ENCODE measurements at regions not wholly inside any gene's neighbourhood (a gene's known extent, or its start where the extent isn't known, plus 50 kb on each side); places are given as distances from the start of the nearest gene placed in this dataset.

GRCh38 chr16:63200940-63201339, 1164.7 kb upstream of the CDH8 start:
- DNase-seq (no peak), ATAC-seq (no peak)
- Mint-ChIP-seq H3K27ac (no peak overlapping the region), H3K27me3 (no peaks in the 10 kb centered on the region), H3K36me3 (ENCODE audit: low read depth) (no peaks in the 10 kb centered on the region), H3K4me3 (no peak overlapping the region), H3K4me1 (no peaks in the 10 kb centered on the region), H3K9me3 (ENCODE audit: low read depth) (peaks cover 9% of the 10 kb centered on the region)
- intact Hi-C loops (cut with DNase I, micrococcal nuclease): no loop called here
- ChIA-PET CTCF (no interaction called here), POLR2A (no interaction called here)

GRCh38 chr16:63195336-63195735, 1159.1 kb upstream of the CDH8 start:
- ChIA-PET POLR2A (no interaction called here), CTCF (no interaction called here)
- no peak for ATAC-seq
- Mint-ChIP-seq H3K9me3 (ENCODE audit: low read depth) (peaks cover 15% of the 10 kb centered on the region), H3K27me3 (no peaks in the 10 kb centered on the region), H3K36me3 (ENCODE audit: low read depth) (no peaks in the 10 kb centered on the region), H3K4me1 (no peaks in the 10 kb centered on the region), H3K4me3 (no peak overlapping the region), H3K27ac (no peak overlapping the region)
- DNase-seq: no peak
- intact Hi-C loops (cut with DNase I, micrococcal nuclease): no loop called here

- Mint-ChIP-seq H3K9me3 (ENCODE audit: low read depth) (peaks cover 14% of the 10 kb centered on the region), H3K36me3 (ENCODE audit: low read depth) (no peaks in the 10 kb centered on the region), H3K27ac (no peak overlapping the region), H3K27me3 (no peaks in the 10 kb centered on the region), H3K4me3 (no peak overlapping the region), H3K4me1 (no peaks in the 10 kb centered on the region)
- ChIA-PET POLR2A (no interaction called here), CTCF (no interaction called here)
- intact Hi-C loops (cut with DNase I, micrococcal nuclease): no loop called here
- no peak for ATAC-seq
- no peak for DNase-seq
Observed at GRCh38 chr16:63192980-63193379, 1156.7 kb upstream of the CDH8 start.

GRCh38 chr16:63188086-63188771, 1152.0 kb upstream of the CDH8 start:
- Mint-ChIP-seq H3K9me3 (ENCODE audit: low read depth) (peaks cover 26% of the 10 kb centered on the region), H3K36me3 (ENCODE audit: low read depth) (no peaks in the 10 kb centered on the region), H3K4me3 (no peak overlapping the region), H3K27ac (no peak overlapping the region), H3K4me1 (no peaks in the 10 kb centered on the region), H3K27me3 (no peaks in the 10 kb centered on the region)
- intact Hi-C loops (cut with DNase I, micrococcal nuclease): no loop called here
- ChIA-PET CTCF (no interaction called here), POLR2A (no interaction called here)
- no peak for ATAC-seq
- DNase-seq: no peak

- intact Hi-C loops (cut with DNase I, micrococcal nuclease): no loop called here
- POLR2A ChIA-PET: no interaction called here
- no peaks in the 10 kb centered on the region for H3K4me1 Mint-ChIP-seq
- H3K9me3 Mint-ChIP-seq (ENCODE audit: low read depth): peaks cover 31% of the 10 kb centered on the region
- CTCF ChIA-PET: no interaction called here
- DNase-seq (no peak), ATAC-seq (no peak)
- no peak overlapping the region for H3K27ac Mint-ChIP-seq
- no peak overlapping the region for H3K4me3 Mint-ChIP-seq
- no peaks in the 10 kb centered on the region for H3K36me3 Mint-ChIP-seq (ENCODE audit: low read depth)
- H3K27me3 Mint-ChIP-seq: no peaks in the 10 kb centered on the region
Observed at GRCh38 chr16:63187638-63188037, 1151.4 kb upstream of the CDH8 start.

- H3K36me3 Mint-ChIP-seq (ENCODE audit: low read depth): no peaks in the 10 kb centered on the region
- ATAC-seq (no peak), DNase-seq (no peak)
- intact Hi-C loops (cut with DNase I, micrococcal nuclease): no loop called here
- no peak overlapping the region for H3K4me3 Mint-ChIP-seq
- H3K27me3 Mint-ChIP-seq: no peaks in the 10 kb centered on the region
- peaks cover 36% of the 10 kb centered on the region for H3K9me3 Mint-ChIP-seq (ENCODE audit: low read depth)
- H3K4me1 Mint-ChIP-seq: no peaks in the 10 kb centered on the region
- ChIA-PET POLR2A (no interaction called here), CTCF (no interaction called here)
- H3K27ac Mint-ChIP-seq: no peak overlapping the region
Observed at GRCh38 chr16:63185235-63185780, 1149.1 kb upstream of the CDH8 start.

GRCh38 chr16:63183743-63184142, 1147.5 kb upstream of the CDH8 start:
- Mint-ChIP-seq H3K4me1 (no peaks in the 10 kb centered on the region), H3K27me3 (no peaks in the 10 kb centered on the region), H3K27ac (no peak overlapping the region), H3K36me3 (ENCODE audit: low read depth) (no peaks in the 10 kb centered on the region), H3K9me3 (ENCODE audit: low read depth) (peaks cover 33% of the 10 kb centered on the region), H3K4me3 (no peak overlapping the region)
- DNase-seq (no peak), ATAC-seq (no peak)
- intact Hi-C loops (cut with DNase I, micrococcal nuclease): no loop called here
- CTCF ChIA-PET: no interaction called here
- POLR2A ChIA-PET: no interaction called here

- H3K27me3 Mint-ChIP-seq: no peaks in the 10 kb centered on the region
- no peaks in the 10 kb centered on the region for H3K36me3 Mint-ChIP-seq (ENCODE audit: low read depth)
- no peak for DNase-seq
- ChIA-PET CTCF (no interaction called here), POLR2A (no interaction called here)
- H3K27ac Mint-ChIP-seq: no peak overlapping the region
- intact Hi-C loops (cut with DNase I, micrococcal nuclease): no loop called here
- no peak for ATAC-seq
- H3K4me3 Mint-ChIP-seq: no peak overlapping the region
- H3K9me3 Mint-ChIP-seq (ENCODE audit: low read depth): peaks cover 22% of the 10 kb centered on the region
- H3K4me1 Mint-ChIP-seq: no peaks in the 10 kb centered on the region
Observed at GRCh38 chr16:63175313-63175712, 1139.1 kb upstream of the CDH8 start.

GRCh38 chr16:63174801-63175200, 1138.6 kb upstream of the CDH8 start:
- ChIA-PET CTCF (no interaction called here), POLR2A (no interaction called here)
- H3K27me3 Mint-ChIP-seq: no peaks in the 10 kb centered on the region
- no peak for ATAC-seq
- DNase-seq: no peak
- H3K27ac Mint-ChIP-seq: no peak overlapping the region
- no peaks in the 10 kb centered on the region for H3K4me1 Mint-ChIP-seq
- H3K36me3 Mint-ChIP-seq (ENCODE audit: low read depth): no peaks in the 10 kb centered on the region
- intact Hi-C loops (cut with DNase I, micrococcal nuclease): no loop called here
- H3K9me3 Mint-ChIP-seq (ENCODE audit: low read depth): peaks cover 22% of the 10 kb centered on the region
- H3K4me3 Mint-ChIP-seq: no peak overlapping the region

GRCh38 chr16:63171545-63171944, 1135.3 kb upstream of the CDH8 start:
- Mint-ChIP-seq H3K27me3 (no peaks in the 10 kb centered on the region), H3K36me3 (ENCODE audit: low read depth) (no peaks in the 10 kb centered on the region), H3K4me3 (no peak overlapping the region), H3K9me3 (ENCODE audit: low read depth) (peaks cover 23% of the 10 kb centered on the region), H3K27ac (no peak overlapping the region), H3K4me1 (no peaks in the 10 kb centered on the region)
- CTCF ChIA-PET: interaction anchor here (0.9 kb wide), 1 partner anchor 10 kb away, joined by 3 read pairs; no protein-coding TSS in a partner anchor
- ATAC-seq (no peak), DNase-seq (no peak)
- POLR2A ChIA-PET: no interaction called here
- intact Hi-C loops (cut with DNase I, micrococcal nuclease): no loop called here

- DNase-seq (no peak), ATAC-seq (no peak)
- intact Hi-C loops (cut with DNase I, micrococcal nuclease): no loop called here
- Mint-ChIP-seq H3K4me3 (no peak overlapping the region), H3K9me3 (ENCODE audit: low read depth) (peaks cover 20% of the 10 kb centered on the region), H3K27ac (no peak overlapping the region), H3K4me1 (no peaks in the 10 kb centered on the region), H3K36me3 (ENCODE audit: low read depth) (no peaks in the 10 kb centered on the region), H3K27me3 (no peaks in the 10 kb centered on the region)
- ChIA-PET CTCF (no interaction called here), POLR2A (no interaction called here)
Observed at GRCh38 chr16:63169100-63169499, 1132.9 kb upstream of the CDH8 start.

- intact Hi-C loops (cut with DNase I, micrococcal nuclease): no loop called here
- H3K4me3 Mint-ChIP-seq: no peak overlapping the region
- DNase-seq (no peak), ATAC-seq (no peak)
- no peaks in the 10 kb centered on the region for H3K4me1 Mint-ChIP-seq
- ChIA-PET POLR2A (no interaction called here), CTCF (no interaction called here)
- no peaks in the 10 kb centered on the region for H3K27me3 Mint-ChIP-seq
- H3K9me3 Mint-ChIP-seq (ENCODE audit: low read depth): peaks cover 36% of the 10 kb centered on the region
- H3K36me3 Mint-ChIP-seq (ENCODE audit: low read depth): no peaks in the 10 kb centered on the region
- no peak overlapping the region for H3K27ac Mint-ChIP-seq
Observed at GRCh38 chr16:63157818-63158217, 1121.6 kb upstream of the CDH8 start.

- Mint-ChIP-seq H3K9me3 (ENCODE audit: low read depth) (peaks cover 12% of the 10 kb centered on the region), H3K4me3 (no peak overlapping the region), H3K27me3 (no peaks in the 10 kb centered on the region), H3K4me1 (no peaks in the 10 kb centered on the region), H3K36me3 (ENCODE audit: low read depth) (no peaks in the 10 kb centered on the region), H3K27ac (no peak overlapping the region)
- ATAC-seq (no peak), DNase-seq (no peak)
- ChIA-PET POLR2A (no interaction called here), CTCF (no interaction called here)
- intact Hi-C loops (cut with DNase I, micrococcal nuclease): no loop called here
Observed at GRCh38 chr16:63146251-63146650, 1110.0 kb upstream of the CDH8 start.
